ENCODE measurements at regions not wholly inside any gene's neighbourhood (a gene's known extent, or its start where the extent isn't known, plus 50 kb on each side); places are given as distances from the start of the nearest gene placed in this dataset.

GRCh38 chr10:34047389-34047788 is 712.9 kb upstream of the NRP1 start:
- 93% methylated on average over 7 of the region's 7 CpGs for WGBS (ENCODE audit: insufficient coverage)
- intact Hi-C loops (cut with micrococcal nuclease) = no loop called here
- H3K4me3 Mint-ChIP-seq = no peak overlapping the region
- peaks cover 0 to 12% (median 4%) of the 10 kb centered on the region in 7 donors for H3K9me3 Mint-ChIP-seq
- peaks cover 2 to 4% (median 3%) of the 10 kb centered on the region in 3 donors for H3K27me3 Mint-ChIP-seq (ENCODE audit: low read depth in 3 of 3)
- Histone ChIP-seq H3K4me1 (ENCODE audit: control insufficient read depth in 1 of 2, insufficient read depth in 2 of 2, low read length in 2 of 2) (no peaks in the 10 kb centered on the region), H3K27me3 (ENCODE audit: control insufficient read depth in 2 of 2, insufficient read depth in 2 of 2, low read length in 2 of 2) (no peaks in the 10 kb centered on the region), H3K79me2 (ENCODE audit: insufficient read depth, low read length) (no peaks in the 10 kb centered on the region), H3K4me3 (replicated peaks in 1 of 3; ENCODE audit: low read depth in 2 of 3, low read length in 3 of 3) (no peak overlapping the region), H4K20me1 (ENCODE audit: insufficient read depth, low read length) (no peaks in the 10 kb centered on the region), H2AFZ (ENCODE audit: insufficient read depth, low read depth, low read length, poor library complexity, severe bottlenecking) (no peak overlapping the region), H3K27ac (ENCODE audit: low read depth in 1 of 2, low read length in 2 of 2) (no peak overlapping the region), H3K36me3 (replicated peaks in 1 of 2; ENCODE audit: control insufficient read depth in 1 of 2, insufficient read depth in 2 of 2, low read length in 2 of 2) (no peaks in the 10 kb centered on the region), H3K4me2 (replicated peaks; ENCODE audit: extremely low read depth, low read length, poor library complexity, severe bottlenecking) (no peak overlapping the region), H3K9ac (ENCODE audit: insufficient read depth, low read length, poor library complexity, severe bottlenecking) (no peak overlapping the region), H3K9me3 (replicated peaks in 1 of 2; ENCODE audit: control insufficient read depth in 1 of 2, insufficient read depth in 1 of 2, low read length in 2 of 2) (no peaks in the 10 kb centered on the region)
- no peaks in the 10 kb centered on the region for H3K36me3 Mint-ChIP-seq
- no peak overlapping the region for H3K27ac Mint-ChIP-seq
- TF ChIP-seq, protein P1, sequence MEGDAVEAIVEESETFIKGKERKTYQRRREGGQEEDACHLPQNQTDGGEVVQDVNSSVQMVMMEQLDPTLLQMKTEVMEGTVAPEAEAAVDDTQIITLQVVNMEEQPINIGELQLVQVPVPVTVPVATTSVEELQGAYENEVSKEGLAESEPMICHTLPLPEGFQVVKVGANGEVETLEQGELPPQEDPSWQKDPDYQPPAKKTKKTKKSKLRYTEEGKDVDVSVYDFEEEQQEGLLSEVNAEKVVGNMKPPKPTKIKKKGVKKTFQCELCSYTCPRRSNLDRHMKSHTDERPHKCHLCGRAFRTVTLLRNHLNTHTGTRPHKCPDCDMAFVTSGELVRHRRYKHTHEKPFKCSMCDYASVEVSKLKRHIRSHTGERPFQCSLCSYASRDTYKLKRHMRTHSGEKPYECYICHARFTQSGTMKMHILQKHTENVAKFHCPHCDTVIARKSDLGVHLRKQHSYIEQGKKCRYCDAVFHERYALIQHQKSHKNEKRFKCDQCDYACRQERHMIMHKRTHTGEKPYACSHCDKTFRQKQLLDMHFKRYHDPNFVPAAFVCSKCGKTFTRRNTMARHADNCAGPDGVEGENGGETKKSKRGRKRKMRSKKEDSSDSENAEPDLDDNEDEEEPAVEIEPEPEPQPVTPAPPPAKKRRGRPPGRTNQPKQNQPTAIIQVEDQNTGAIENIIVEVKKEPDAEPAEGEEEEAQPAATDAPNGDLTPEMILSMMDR (IDR thresholded peaks at IDR 0.05) = no peak
- DNase-seq = no peak
- peaks cover 3% of the 10 kb centered on the region for H3K4me1 Mint-ChIP-seq

GRCh38 chr10:34046506-34047034 is 712.1 kb upstream of the NRP1 start:
- WGBS (ENCODE audit: insufficient coverage) = 92% methylated on average over 5 of the region's 9 CpGs
- Histone ChIP-seq H3K4me1 (ENCODE audit: control insufficient read depth in 1 of 2, insufficient read depth in 2 of 2, low read length in 2 of 2) (no peaks in the 10 kb centered on the region), H3K79me2 (ENCODE audit: insufficient read depth, low read length) (no peaks in the 10 kb centered on the region), H3K9me3 (replicated peaks in 1 of 2; ENCODE audit: control insufficient read depth in 1 of 2, insufficient read depth in 1 of 2, low read length in 2 of 2) (no peaks in the 10 kb centered on the region), H2AFZ (ENCODE audit: insufficient read depth, low read depth, low read length, poor library complexity, severe bottlenecking) (no peak overlapping the region), H3K4me2 (replicated peaks; ENCODE audit: extremely low read depth, low read length, poor library complexity, severe bottlenecking) (no peak overlapping the region), H3K36me3 (replicated peaks in 1 of 2; ENCODE audit: control insufficient read depth in 1 of 2, insufficient read depth in 2 of 2, low read length in 2 of 2) (no peaks in the 10 kb centered on the region), H3K9ac (ENCODE audit: insufficient read depth, low read length, poor library complexity, severe bottlenecking) (no peak overlapping the region), H3K4me3 (replicated peaks in 1 of 3; ENCODE audit: low read depth in 2 of 3, low read length in 3 of 3) (no peak overlapping the region), H3K27me3 (ENCODE audit: control insufficient read depth in 2 of 2, insufficient read depth in 2 of 2, low read length in 2 of 2) (no peaks in the 10 kb centered on the region), H4K20me1 (ENCODE audit: insufficient read depth, low read length) (no peaks in the 10 kb centered on the region), H3K27ac (ENCODE audit: low read depth in 1 of 2, low read length in 2 of 2) (no peak overlapping the region)
- TF ChIP-seq, protein P1 (IDR thresholded peaks at IDR 0.05) = no peak
- no peaks in the 10 kb centered on the region for H3K4me1 Mint-ChIP-seq
- no peaks in the 10 kb centered on the region for H3K36me3 Mint-ChIP-seq
- no peak overlapping the region for H3K4me3 Mint-ChIP-seq
- peaks cover 2 to 4% (median 3%) of the 10 kb centered on the region in 3 donors for H3K27me3 Mint-ChIP-seq (ENCODE audit: low read depth in 3 of 3)
- no peak overlapping the region for H3K27ac Mint-ChIP-seq
- intact Hi-C loops (cut with micrococcal nuclease) = no loop called here
- no peak for DNase-seq
- peaks cover 0 to 12% (median 4%) of the 10 kb centered on the region in 7 donors for H3K9me3 Mint-ChIP-seq

Data from CD14-positive monocyte (primary cell).